Neural progenitor cell (in vitro differentiated cells): ENCODE measurements at regions not wholly inside any gene's neighbourhood (a gene's known extent, or its start where the extent isn't known, plus 50 kb on each side); places are given as distances from the start of the nearest gene placed in this dataset.

ENCODE experiments used
- EZH2 ChIP-seq: fragments of 200-600 bp; sonication (generic); IDR thresholded peaks from 2 replicates; pipeline ENCODE4 v1.6.1; 2017; ENCODE audit warnings: antibody characterized with exemption, mild to moderate bottlenecking, moderate library complexity
- EZH2phosphoT487 ChIP-seq: fragments of 200-600 bp; sonication (generic); IDR thresholded peaks from 2 replicates; pipeline ENCODE4 v1.6.1; 2017; ENCODE audit warnings: antibody characterized with exemption
- TF ChIP-seq, protein P1 (sequence below): fragments of 200-600 bp; sonication (generic); IDR thresholded peaks from 2 replicates; pipeline ENCODE4 v1.5.1; 2017; ENCODE audit warnings: antibody characterized with exemption, mild to moderate bottlenecking

DNA sequence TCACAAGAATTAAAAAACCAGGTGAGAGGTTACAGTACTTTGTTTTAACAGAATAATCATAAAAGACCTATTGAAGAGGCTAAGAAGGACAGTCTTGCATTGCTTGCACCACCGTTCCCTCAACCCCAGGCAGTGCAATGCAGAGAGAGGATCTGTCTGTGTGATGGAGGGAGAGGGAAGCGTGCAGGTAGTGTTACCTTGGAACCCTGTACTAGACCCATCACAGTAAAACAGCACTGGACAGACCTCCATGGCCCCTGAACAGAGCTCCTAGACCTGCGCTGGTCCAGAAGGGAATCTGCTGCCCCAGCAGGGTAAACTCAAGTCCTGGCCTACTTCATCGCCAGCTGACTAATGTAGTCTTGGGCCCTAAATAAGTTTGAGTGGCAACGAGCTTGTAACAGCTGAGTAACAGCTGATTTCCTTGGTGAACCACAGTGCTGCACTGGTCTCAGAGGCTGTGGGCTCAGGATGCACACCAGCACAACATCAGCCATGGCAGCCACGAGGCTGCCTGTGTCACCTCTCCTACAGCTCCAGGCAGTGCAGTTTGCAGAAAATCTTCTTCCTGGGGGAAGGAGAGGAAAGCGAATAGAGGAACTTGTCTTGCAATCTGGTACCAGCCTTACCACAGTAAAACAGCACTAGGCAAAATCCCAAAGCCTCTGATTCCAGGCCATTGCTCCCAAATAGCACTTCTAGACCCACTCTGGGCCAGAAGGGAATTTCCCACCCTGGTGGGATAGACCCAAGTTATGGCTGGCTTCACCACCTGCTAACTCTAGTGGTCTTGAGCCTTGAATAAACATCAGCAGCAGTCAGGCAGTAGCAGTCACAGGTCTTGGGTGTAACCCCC lies 417.2 kb downstream of the CDH7 start:
- TF ChIP-seq, protein P1, sequence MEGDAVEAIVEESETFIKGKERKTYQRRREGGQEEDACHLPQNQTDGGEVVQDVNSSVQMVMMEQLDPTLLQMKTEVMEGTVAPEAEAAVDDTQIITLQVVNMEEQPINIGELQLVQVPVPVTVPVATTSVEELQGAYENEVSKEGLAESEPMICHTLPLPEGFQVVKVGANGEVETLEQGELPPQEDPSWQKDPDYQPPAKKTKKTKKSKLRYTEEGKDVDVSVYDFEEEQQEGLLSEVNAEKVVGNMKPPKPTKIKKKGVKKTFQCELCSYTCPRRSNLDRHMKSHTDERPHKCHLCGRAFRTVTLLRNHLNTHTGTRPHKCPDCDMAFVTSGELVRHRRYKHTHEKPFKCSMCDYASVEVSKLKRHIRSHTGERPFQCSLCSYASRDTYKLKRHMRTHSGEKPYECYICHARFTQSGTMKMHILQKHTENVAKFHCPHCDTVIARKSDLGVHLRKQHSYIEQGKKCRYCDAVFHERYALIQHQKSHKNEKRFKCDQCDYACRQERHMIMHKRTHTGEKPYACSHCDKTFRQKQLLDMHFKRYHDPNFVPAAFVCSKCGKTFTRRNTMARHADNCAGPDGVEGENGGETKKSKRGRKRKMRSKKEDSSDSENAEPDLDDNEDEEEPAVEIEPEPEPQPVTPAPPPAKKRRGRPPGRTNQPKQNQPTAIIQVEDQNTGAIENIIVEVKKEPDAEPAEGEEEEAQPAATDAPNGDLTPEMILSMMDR: no peak
- TF ChIP-seq EZH2: no peak
- TF ChIP-seq EZH2phosphoT487: no peak
